GM12892 (cell line): ENCODE measurements at regions not wholly inside any gene's neighbourhood (a gene's known extent, or its start where the extent isn't known, plus 50 kb on each side); places are given as distances from the start of the nearest gene placed in this dataset.
"Not testable (repeated sequence)": the region's sequence is repeated elsewhere in the genome, so short reads cannot be mapped to it uniquely, and the experiment has no call there.

Experiments
- DNase-seq: peaks from one replicate; pipeline ENCODE4 v3.0.0; 2011; ENCODE audit not compliant: insufficient read length
- FAIRE-seq: peaks from 2 replicates; lab custom pipeline; 2011; peaks lifted over from hg19 to GRCh38; lab: Jason Lieb, UNC
- POLR2A ChIP-seq: IDR thresholded peaks from 2 replicates; pipeline ENCODE4 v1.6.1; 2011; ENCODE audit warnings: low read depth, low read length, control low read depth
- POLR2AphosphoS5 ChIP-seq: IDR thresholded peaks from 2 replicates; pipeline ENCODE4 v1.6.1; 2011; ENCODE audit warnings: low read depth, low read length, control low read depth
- TAF1 ChIP-seq: IDR thresholded peaks from 2 replicates; pipeline ENCODE4 v1.6.1; 2011; ENCODE audit warnings: low read depth, mild to moderate bottlenecking, control low read depth, low read length, borderline replicate concordance

- no peak for DNase-seq
- TF ChIP-seq TAF1, result no peak
- no peak for FAIRE-seq
Measured at GRCh38 chr9:81069038-81069795, 620.1 kb downstream of the TLE1 start.

DNA sequence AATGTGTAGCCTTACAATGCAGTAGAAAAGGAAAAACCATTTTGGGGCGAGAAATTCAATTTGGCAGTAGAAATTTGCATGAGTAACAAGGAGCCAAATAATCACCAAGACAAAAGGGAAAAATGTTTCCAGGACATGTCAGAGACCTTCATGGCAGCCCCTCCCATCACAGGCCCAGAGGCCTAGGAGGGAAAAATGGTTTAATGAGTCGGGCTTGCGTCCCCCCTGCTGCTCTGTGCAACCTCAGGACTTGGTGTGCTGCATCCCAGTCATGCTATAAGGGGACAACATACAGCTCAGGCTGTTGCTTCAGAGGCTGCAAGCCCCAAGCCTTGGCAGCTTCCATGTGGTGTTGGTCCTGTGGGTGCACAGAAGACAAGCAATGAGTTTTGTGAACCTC lies 626.4 kb downstream of the TLE1 start:
- not testable (repeated sequence) for FAIRE-seq, DNase-seq

GRCh38 chr9:81058782-81059181 lies 630.6 kb downstream of the TLE1 start:
- DNase-seq, result no peak
- no peak for TF ChIP-seq POLR2A
- no peak for TF ChIP-seq TAF1
- no peak for TF ChIP-seq POLR2AphosphoS5
- FAIRE-seq, result no peak

DNA sequence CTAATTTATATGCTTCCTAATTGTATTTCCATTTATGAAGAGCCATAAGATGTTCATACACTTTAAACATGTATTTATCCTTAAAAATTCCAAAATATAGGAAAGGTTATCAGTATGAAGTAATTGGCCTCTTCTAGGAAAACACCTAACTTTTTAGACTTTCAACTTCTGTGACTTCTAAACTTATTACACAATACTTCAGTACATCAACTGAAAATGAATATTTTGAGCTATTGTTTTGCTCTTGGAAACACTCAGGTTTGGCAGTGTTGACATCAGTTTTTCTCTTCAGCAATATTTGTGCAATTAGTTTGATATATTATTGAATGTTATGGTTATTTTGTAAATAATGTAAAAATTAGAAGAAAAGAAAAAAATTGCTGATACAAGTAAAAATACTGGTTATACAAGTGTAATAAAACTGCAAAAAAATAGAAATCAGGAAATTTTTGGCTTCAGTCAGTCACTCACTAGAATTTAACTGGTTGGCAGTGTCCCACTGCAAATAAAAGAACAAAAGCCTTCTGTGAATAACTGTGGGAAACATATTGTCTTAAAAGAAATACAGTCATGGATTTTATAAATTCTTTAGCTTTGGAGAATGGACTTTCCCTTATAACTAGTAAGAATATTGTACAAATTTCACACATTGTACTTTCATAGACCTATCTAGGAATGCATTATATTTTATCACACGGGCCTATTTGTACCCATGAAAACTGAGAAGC lies 635.9 kb downstream of the TLE1 start:
- no peak for DNase-seq
- TF ChIP-seq POLR2A (no peak), POLR2AphosphoS5 (no peak), TAF1 (no peak)
- no peak for FAIRE-seq

GRCh38 chr9:81052846-81053245 lies 636.5 kb downstream of the TLE1 start:
- DNase-seq, result no peak
- no peak for FAIRE-seq
- TF ChIP-seq POLR2A (no peak), POLR2AphosphoS5 (no peak), TAF1 (no peak)

- no peak for FAIRE-seq
- TF ChIP-seq POLR2A (no peak), POLR2AphosphoS5 (no peak), TAF1 (no peak)
- no peak for DNase-seq
Measured at GRCh38 chr9:81047280-81047679, 642.1 kb downstream of the TLE1 start.

DNA sequence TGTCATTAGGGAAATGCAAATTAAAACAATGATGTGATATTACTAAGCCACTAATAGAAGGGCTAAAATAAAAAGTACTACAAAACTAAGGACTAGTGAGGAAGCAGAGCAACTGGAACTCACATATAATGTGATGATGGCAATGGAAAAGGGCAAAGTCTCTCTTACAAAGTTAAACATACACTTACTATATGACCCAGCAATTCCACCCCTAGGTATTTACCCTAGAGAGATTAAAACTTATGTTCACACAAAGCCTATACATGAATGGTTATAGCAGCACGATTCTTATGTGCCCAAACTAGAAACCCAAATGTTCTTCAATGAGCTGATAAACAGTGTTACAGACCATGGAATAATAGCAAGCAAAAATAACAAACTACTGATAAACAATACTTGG lies 643.7 kb downstream of the TLE1 start:
- TF ChIP-seq POLR2A, result no peak
- TF ChIP-seq TAF1, result no peak
- TF ChIP-seq POLR2AphosphoS5, result no peak
- FAIRE-seq, result no peak

GRCh38 chr9:81037889-81038288 lies 651.5 kb downstream of the TLE1 start:
- FAIRE-seq (no peak), DNase-seq (no peak)
- TF ChIP-seq TAF1, result no peak
- TF ChIP-seq POLR2AphosphoS5, result no peak
- TF ChIP-seq POLR2A, result no peak

More for the DNA sequence above, 643.7 kb downstream of the TLE1 start:
- no peak for DNase-seq

DNA sequence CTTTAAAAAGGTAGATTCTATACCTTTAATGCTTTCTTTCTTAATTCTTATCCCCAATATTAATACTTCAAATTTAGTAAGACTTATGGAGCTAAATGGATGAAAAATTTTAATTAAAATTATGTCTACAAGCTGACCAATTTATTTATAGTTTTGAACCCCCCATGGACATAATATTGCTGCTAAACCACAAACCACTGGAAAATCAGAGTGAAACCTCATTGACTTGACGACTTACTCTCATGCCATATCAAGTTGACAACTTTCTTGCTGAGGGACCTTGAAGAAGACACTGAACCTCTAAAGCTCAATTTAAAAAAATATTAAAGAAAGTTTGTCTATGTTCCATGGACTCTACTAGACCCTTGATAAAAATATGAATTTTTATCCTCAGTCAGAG lies 653.7 kb downstream of the TLE1 start:
- no peak for DNase-seq

GRCh38 chr9:81035171-81035570 lies 654.2 kb downstream of the TLE1 start:
- no peak for FAIRE-seq
- no peak for DNase-seq
- TF ChIP-seq POLR2AphosphoS5 (no peak), POLR2A (no peak), TAF1 (no peak)

More for the DNA sequence above, 653.7 kb downstream of the TLE1 start:
- no peak for FAIRE-seq
- no peak for TF ChIP-seq TAF1
- no peak for TF ChIP-seq POLR2AphosphoS5

- no peak for FAIRE-seq
- TF ChIP-seq POLR2AphosphoS5 (no peak), POLR2A (no peak), TAF1 (no peak)
- no peak for DNase-seq
Measured at GRCh38 chr9:81032831-81033230, 656.5 kb downstream of the TLE1 start.

DNA sequence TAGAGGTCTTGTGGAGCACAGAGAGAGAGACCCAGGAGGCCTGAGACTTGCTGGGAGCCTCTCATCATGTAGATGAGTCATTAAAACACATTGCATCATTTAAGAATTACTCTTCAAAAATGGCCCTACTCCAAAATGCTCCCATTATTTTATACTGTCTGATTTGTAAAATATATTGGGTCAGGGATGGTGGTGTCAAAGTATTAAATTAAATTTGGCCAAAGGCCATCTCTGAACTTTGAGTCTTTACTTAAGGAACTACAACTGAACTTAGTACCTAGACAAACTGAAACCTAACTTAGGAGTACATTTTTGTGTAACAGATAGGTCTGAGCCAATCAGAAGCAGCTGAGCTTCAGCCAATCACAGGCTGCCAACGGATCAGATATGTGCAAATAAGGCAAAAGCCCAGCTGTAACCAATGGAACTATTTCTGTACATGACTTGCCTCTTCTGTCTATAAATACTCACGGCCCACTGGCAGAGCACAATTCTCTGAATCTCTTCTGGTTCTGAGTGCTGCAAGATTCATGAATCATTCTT lies 657.2 kb downstream of the TLE1 start:
- no peak for FAIRE-seq
- no peak for DNase-seq
- TF ChIP-seq POLR2AphosphoS5, result no peak
- no peak for TF ChIP-seq POLR2A
- TF ChIP-seq TAF1, result no peak
